Endodermal cell (in vitro differentiated cells): ENCODE measurements at regions not wholly inside any gene's neighbourhood (a gene's known extent, or its start where the extent isn't known, plus 50 kb on each side); places are given as distances from the start of the nearest gene placed in this dataset.

Experiments used
- DNase-seq: peaks from one replicate; pipeline ENCODE4 v3.0.0-alpha.2; 2017
- H3K27ac ChIP-seq: 2 replicates; pipeline ENCODE4 v1.5.1; 2013; ENCODE audit warnings: mild to moderate bottlenecking, low read depth, low read length, moderate library complexity
- H3K27me3 ChIP-seq: 2 replicates; pipeline ENCODE4 v1.6.1; 2013; ENCODE audit warnings: mild to moderate bottlenecking, low read length, moderate library complexity; ENCODE audit not compliant: insufficient read depth, control insufficient read depth, poor library complexity, severe bottlenecking
- H3K36me3 ChIP-seq: 2 replicates; pipeline ENCODE4 v1.7.0; 2013; ENCODE audit warnings: mild to moderate bottlenecking, low read length, moderate library complexity; ENCODE audit not compliant: control insufficient read depth, insufficient read depth
- H3K4me1 ChIP-seq: one replicate; pipeline ENCODE4 v1.7.0; 2013; ENCODE audit warnings: low read length; ENCODE audit not compliant: control insufficient read depth, insufficient read depth
- H3K4me3 ChIP-seq: 2 replicates; pipeline ENCODE4 v1.5.1; 2013; ENCODE audit warnings: mild to moderate bottlenecking, low read length, moderate library complexity
- H3K9ac ChIP-seq: 2 replicates; pipeline ENCODE4 v1.6.1; 2013; ENCODE audit warnings: mild to moderate bottlenecking, low read length, moderate library complexity; ENCODE audit not compliant: poor library complexity, severe bottlenecking; ENCODE audit errors: extremely low read depth
- H3K9me3 ChIP-seq: 2 replicates; pipeline ENCODE4 v1.6.1; 2013; ENCODE audit warnings: mild to moderate bottlenecking, low read length, moderate library complexity; ENCODE audit not compliant: control insufficient read depth
- H3K27ac Mint-ChIP-seq: 2 replicates; pipeline ENCODE4 v1.8.0; 2020; ENCODE audit warnings: mixed read lengths
- H3K27me3 Mint-ChIP-seq: 2 replicates; pipeline ENCODE4 v1.8.0; 2021; ENCODE audit warnings: mild to moderate bottlenecking, mixed read lengths; ENCODE audit not compliant: insufficient read depth
- H3K36me3 Mint-ChIP-seq: 2 replicates; pipeline ENCODE4 v1.8.0; 2020; ENCODE audit warnings: low read depth, mixed read lengths
- H3K4me1 Mint-ChIP-seq: 2 replicates; pipeline ENCODE4 v1.8.0; 2020; ENCODE audit warnings: mixed read lengths
- H3K4me3 Mint-ChIP-seq: 2 replicates; pipeline ENCODE4 v1.8.0; 2020; ENCODE audit warnings: mild to moderate bottlenecking, moderate library complexity, mixed read lengths
- H3K9me3 Mint-ChIP-seq: 2 replicates; pipeline ENCODE4 v1.8.0; 2020; ENCODE audit warnings: mild to moderate bottlenecking, mixed read lengths
- CTCF ChIP-seq: fragments of 200-600 bp; sonication (generic); conservative IDR thresholded peaks from 2 replicates; pipeline ENCODE4 v1.5.0; 2021; ENCODE audit warnings: antibody characterized with exemption, mild to moderate bottlenecking
- WGBS, 2 experiments: methylation state at CpG; one replicate each; pipeline versions ENCODE4 v1.1.5 to v1.1.7; 2013; ENCODE audit warnings: missing lambda C conversion rate in 2 of 2, mixed read lengths in 1 of 2; ENCODE audit not compliant: insufficient coverage in 1 of 2, insufficient read length in 1 of 2; 5-methylcytosine and 5-hydroxymethylcytosine counted together

GRCh38 chr7:94067047-94067446, 62.9 kb upstream of the BET1 start:
- Mint-ChIP-seq H3K27ac (no peak overlapping the region), H3K27me3 (peaks cover 26% of the 10 kb centered on the region), H3K4me3 (no peak overlapping the region), H3K36me3 (no peaks in the 10 kb centered on the region), H3K4me1 (peaks cover 14% of the 10 kb centered on the region), H3K9me3 (no peaks in the 10 kb centered on the region)
- Histone ChIP-seq H3K4me3 (no peak overlapping the region), H3K4me1 (peaks cover 7% of the 10 kb centered on the region), H3K36me3 (no peaks in the 10 kb centered on the region), H3K27me3 (peaks cover 7% of the 10 kb centered on the region), H3K27ac (no peak overlapping the region), H3K9me3 (no peaks in the 10 kb centered on the region), H3K9ac (no peak overlapping the region)
- DNase-seq = no peak
- 100% methylated on average over 1 of the region's 1 CpG; no CpG with 5 or more reads in 1 of the 2 experiments for whole genome bisulfite sequencing, 2 experiments
- TF ChIP-seq CTCF = no peak

- Histone ChIP-seq H3K9me3 (no peaks in the 10 kb centered on the region), H3K4me1 (peaks cover 6% of the 10 kb centered on the region), H3K36me3 (no peaks in the 10 kb centered on the region), H3K9ac (no peak overlapping the region), H3K27me3 (peaks cover 7% of the 10 kb centered on the region), H3K4me3 (no peak overlapping the region), H3K27ac (no peak overlapping the region)
- no peak for DNase-seq
- H3K36me3 Mint-ChIP-seq = no peaks in the 10 kb centered on the region
- H3K27ac Mint-ChIP-seq = no peak overlapping the region
- WGBS, 2 experiments = 94 to 100% methylated on average over 1 to 3 of the region's 3 CpGs
- H3K9me3 Mint-ChIP-seq = no peaks in the 10 kb centered on the region
- H3K4me3 Mint-ChIP-seq = no peak overlapping the region
- peaks cover 25% of the 10 kb centered on the region for H3K27me3 Mint-ChIP-seq
- H3K4me1 Mint-ChIP-seq = peaks cover 14% of the 10 kb centered on the region
- TF ChIP-seq CTCF = no peak
These were observed 63.4 kb upstream of the BET1 start for GRCh38 chr7:94067506-94067905.

GRCh38 chr7:94069162-94069739, 65.1 kb upstream of the BET1 start:
- no peak for TF ChIP-seq CTCF
- no peak overlapping the region for H3K9ac ChIP-seq
- no peak overlapping the region for H3K27ac Mint-ChIP-seq
- peaks cover 21% of the 10 kb centered on the region for H3K27me3 Mint-ChIP-seq
- H3K27ac ChIP-seq = no peak overlapping the region
- H3K9me3 ChIP-seq = no peaks in the 10 kb centered on the region
- H3K4me1 Mint-ChIP-seq = peaks cover 7% of the 10 kb centered on the region
- no peaks in the 10 kb centered on the region for H3K36me3 Mint-ChIP-seq
- DNase-seq = no peak
- no peaks in the 10 kb centered on the region for H3K36me3 ChIP-seq
- 0 to 76% methylated on average over 1 to 7 of the region's 7 CpGs for WGBS, 2 experiments
- H3K4me3 ChIP-seq = no peak overlapping the region
- peaks cover 1% of the 10 kb centered on the region for H3K4me1 ChIP-seq
- peaks cover 7% of the 10 kb centered on the region for H3K27me3 ChIP-seq
- H3K4me3 Mint-ChIP-seq = no peak overlapping the region
- no peaks in the 10 kb centered on the region for H3K9me3 Mint-ChIP-seq
